NCI-H187 treated with DMSO at 0.1 percent for 48 hours (cell line): ENCODE measurements at regions not wholly inside any gene's neighbourhood (a gene's known extent, or its start where the extent isn't known, plus 50 kb on each side); places are given as distances from the start of the nearest gene placed in this dataset.
"Not testable (repeated sequence)": the region's sequence is repeated elsewhere in the genome, so short reads cannot be mapped to it uniquely, and the experiment has no call there.

Source experiments
- DNase-seq: peaks from one replicate; lab custom pipeline; 2025; lab: John Stamatoyannopoulos, UW

DNA sequence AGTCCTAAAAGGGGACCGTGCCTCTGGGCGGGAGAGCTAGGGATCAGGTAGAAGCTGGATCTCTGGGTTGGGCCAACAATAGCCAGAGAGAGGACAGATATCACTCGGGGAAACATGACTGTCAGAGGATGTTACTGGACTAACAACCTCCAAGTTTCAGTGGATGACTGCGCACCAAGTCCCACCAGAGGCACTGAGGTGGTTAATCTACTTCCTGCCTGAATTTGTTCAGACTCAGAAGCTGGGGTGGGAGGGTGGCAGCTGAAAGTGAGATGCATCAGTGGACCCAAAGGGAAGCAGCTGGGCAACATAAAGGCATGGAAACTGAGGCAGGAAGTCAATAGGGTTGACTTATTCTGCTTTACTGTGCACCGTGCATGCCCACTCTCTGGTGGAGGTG lies 130.1 kb upstream of the SLC44A1 start:
- no peak for DNase-seq

DNA sequence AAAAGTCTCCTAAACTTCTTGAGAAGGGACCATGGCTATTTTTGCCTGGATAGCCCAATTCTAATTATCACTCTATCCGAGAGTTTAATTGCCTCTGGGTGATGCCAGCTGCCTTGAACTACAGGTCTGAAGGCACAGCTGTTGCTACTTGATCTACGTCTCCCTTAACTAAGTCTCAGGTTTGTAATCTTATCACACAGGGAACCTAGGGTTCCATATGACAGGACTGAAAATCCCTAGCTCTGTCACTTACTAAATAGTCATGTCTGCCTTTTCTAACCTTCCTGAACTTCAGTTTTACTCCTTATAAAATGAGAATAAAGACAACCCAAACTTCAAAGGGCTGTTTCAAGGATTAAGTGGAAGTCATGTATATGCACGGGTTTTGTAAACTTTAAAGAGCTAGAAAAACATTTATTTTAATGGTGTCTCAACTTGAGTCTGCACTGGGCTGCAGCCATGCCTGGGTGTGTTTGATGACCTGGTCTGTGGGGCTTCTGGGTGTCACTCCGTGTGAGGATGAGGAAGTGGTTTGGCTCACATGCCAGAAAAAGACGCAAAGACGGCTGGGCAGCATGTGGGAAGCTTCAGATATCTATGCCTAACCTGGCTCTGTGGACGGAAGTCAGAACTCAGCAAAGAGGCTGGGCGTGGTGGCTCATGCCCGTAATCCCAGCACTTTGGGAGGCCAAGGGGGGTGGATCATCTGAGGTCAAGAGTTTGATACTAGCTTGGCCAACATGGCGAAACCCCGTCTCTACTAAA lies 129.3 kb upstream of the SLC44A1 start:
- DNase-seq: no peak

- no peak for DNase-seq
These were observed 128.2 kb upstream of the SLC44A1 start for GRCh38 chr9:105116052-105116868.

DNA sequence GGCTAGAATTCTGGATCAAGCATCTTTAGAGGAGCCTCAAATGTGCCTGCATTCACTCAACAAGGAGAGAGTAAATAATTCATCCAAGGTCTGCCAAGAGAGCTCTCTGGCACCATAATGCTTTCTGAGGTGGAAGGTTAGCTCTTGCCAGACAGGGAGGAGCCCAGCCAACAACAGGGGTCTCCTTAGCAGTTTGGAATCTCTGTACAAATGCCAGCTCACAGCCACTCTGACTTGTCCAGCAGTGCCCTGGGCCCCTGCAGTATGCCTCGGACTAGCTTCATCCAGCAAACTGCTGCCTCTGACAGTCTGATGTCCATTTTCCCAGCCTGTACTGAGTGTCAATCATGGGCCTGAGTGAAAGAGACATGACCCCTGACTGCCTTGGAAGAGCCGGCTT lies 127.2 kb upstream of the SLC44A1 start:
- no peak for DNase-seq

GRCh38 chr9:105118636-105119035 lies 125.8 kb upstream of the SLC44A1 start:
- no peak for DNase-seq

DNA sequence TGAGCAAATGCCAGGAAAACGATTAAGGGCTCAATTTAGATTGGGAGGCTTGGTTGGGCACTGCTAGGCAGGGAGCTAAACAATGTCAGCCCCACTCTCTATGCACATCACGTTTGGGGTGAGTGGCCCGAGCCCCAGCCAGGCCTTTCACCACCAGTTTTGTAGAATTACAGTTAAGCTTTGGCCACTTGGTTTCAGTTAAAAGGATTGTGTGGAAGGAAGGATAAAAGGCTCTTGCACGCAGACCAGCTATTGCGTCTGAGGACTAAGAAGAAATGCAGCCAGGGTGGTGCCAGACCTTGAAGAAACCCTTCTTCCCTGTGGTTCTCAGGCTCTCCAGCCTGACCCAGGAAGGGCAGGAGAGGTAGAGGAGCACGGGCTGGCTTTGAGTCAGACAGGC lies 125.3 kb upstream of the SLC44A1 start:
- DNase-seq: no peak

DNA sequence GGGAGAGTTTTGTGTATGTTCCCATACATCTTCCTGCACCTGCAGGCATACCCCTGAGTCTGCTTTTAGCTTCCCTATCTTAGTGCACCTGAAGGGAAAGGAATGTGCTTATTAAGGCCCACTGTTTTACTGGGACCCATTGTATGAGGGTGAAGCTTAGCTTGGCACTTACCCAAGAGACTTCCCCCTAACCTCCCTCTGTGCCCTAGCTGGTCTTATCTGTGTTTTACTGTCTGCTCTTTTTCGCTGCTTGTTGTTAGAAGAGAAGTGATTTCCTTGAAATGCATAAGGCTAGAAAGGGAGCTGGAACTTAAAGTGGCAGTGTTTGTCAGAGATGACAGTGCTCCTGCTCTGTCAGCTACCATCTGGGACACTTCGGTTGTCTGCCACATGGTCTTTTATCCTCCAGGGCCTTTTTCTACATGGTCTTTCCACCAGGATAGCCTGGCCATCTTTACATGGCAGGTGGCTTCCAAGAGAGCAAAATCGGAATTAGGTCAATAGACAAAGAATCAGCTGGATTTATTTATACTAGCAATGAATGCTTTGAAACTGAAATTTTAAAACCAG lies 122.5 kb upstream of the SLC44A1 start:
- DNase-seq: no peak

- DNase-seq: not testable (repeated sequence)
These were observed 119.9 kb upstream of the SLC44A1 start for GRCh38 chr9:105124598-105124997.

- DNase-seq: no peak
These were observed 118.2 kb upstream of the SLC44A1 start for GRCh38 chr9:105126226-105126625.

DNA sequence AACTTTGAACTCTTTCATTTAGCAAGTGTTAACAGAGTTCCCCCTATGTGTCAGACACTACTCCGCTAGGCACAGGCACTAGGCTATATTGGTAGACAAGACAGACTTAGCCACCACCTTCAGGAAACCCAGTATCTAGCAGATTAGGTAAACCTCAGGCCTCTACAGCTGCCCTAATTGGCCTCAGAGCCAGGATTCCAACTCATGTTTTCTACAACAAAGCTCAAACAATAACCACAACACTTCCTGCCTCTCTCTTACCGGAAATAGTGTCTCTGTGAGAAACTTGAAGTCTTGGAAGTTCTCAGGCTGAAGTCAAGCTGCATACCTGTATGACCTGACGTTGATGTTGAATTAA lies 116.6 kb upstream of the SLC44A1 start:
- no peak for DNase-seq

GRCh38 chr9:105128908-105129600 lies 115.4 kb upstream of the SLC44A1 start:
- no peak for DNase-seq

DNA sequence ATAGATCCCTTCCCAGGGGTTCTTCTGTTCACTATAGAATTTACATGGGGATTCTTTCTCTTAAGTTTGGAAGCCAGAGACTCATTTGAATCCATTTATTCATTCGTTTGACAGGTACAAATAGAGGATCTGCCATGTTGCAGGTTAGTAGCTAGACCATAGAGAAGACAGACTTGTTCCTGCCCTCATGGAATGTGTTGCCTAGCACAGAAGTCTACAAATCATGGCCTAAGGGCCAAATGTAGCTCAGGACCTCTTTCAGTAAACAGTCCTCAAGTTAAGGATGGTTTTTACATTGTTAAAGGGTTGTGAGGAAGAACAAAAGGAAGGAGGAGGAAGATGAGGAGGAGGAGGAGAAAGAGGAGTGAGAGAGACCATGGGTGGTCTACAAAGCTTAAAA lies 114.7 kb upstream of the SLC44A1 start:
- DNase-seq: no peak

GRCh38 chr9:105131981-105132380 lies 112.5 kb upstream of the SLC44A1 start:
- DNase-seq: no peak

DNA sequence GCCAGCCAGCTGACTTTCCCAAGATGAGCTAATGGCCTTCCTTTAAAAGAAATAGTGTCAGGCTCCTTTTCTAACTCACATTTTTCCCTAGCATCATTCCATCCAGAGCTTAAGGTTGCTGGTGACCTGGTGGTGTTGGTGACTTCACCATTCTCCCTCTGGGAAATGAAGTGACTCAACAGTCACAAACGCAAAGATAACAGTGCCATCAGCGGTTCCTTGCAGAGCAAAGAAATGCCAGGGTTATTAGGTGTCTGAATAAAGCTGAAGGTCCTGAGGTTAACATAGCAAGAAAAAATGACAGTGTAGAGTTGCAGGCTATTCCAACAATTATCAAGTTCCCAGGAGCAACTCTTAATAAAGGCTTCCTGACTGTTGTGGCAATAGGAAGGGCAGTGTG lies 111.8 kb upstream of the SLC44A1 start:
- DNase-seq: no peak

- no peak for DNase-seq
These were observed 106.1 kb upstream of the SLC44A1 start for GRCh38 chr9:105138306-105138801.

DNA sequence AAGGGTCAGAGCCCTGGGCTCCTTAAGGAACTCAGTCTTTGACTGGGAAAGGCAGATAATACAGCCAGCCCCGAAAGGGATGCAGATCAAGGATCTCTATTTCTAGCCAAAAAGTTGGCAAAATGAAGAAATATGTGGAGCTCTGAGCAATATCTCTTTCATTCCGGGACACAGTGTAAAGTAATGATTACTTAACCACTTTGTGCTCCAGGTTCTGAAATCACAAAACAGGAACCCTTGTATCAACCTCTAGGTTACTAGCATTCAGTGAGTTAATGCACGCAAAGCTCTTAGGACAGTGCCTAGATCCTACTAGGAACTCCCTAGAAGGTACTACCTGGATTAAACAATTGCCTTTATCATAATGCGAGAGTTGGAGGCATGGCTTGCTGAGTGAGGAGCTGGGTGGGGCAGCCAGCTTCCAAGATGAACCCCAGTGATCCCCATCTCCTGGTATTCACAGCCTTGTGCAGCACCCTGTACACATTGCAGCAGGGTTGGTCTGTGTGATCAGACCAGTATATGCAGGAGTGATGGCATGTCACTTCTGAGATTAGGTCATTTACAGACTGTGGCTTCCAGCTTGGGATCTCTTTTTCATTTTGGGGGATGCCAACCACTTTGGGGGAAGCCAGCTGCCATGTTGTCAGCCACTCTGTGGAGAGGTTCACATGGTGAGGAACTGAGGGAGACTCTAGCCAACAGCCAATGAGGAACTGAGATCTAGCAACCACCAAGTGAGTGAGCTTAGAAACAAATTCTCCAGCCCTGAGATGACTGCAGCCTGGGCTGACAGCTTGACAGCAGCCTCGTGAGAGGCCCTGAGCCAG lies 103.1 kb upstream of the SLC44A1 start:
- no peak for DNase-seq

GRCh38 chr9:105141976-105142250 lies 102.5 kb upstream of the SLC44A1 start:
- no peak for DNase-seq

- no peak for DNase-seq
These were observed 101.9 kb upstream of the SLC44A1 start for GRCh38 chr9:105142406-105143135.

GRCh38 chr9:105143136-105143430 lies 101.4 kb upstream of the SLC44A1 start:
- DNase-seq: no peak

DNA sequence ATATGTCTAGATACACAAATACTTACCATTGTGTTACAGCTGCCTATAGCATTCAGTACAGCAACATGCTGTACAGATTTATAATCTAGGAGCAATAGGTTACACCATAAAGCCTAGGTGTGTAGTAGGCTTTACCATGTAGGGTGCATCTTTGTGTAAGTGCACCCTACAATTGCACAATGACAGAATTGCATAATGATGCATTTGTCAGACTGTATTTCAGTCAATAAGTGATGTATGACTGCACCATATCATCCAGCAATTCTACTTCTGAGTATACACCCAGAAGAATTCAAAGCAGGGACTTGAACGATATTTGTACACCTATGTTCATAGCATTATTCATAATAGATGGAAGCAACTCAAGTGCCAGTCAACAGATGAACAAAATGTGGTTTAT lies 100.4 kb upstream of the SLC44A1 start:
- no peak for DNase-seq

DNA sequence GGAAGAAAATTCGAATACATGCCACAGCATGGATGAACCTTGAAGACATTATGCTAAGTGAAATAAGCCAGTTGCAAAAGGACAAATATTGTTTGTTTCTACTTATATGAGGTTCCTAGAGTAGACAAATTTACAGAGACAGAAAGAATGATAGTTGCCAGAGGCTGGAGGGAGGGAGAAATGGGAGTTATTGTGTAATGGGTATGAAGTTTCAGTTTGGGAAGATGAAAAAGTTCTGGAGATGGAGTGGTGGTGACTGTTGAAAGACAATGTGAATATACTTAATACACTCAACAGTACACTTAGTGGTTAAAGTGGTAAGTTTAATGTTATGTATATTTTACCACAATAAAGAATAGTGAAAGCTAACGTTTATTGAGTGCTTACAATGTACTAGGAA lies 99.6 kb upstream of the SLC44A1 start:
- no peak for DNase-seq
